ENCODE measurements at regions not wholly inside any gene's neighbourhood (a gene's known extent, or its start where the extent isn't known, plus 50 kb on each side); places are given as distances from the start of the nearest gene placed in this dataset.

DNA sequence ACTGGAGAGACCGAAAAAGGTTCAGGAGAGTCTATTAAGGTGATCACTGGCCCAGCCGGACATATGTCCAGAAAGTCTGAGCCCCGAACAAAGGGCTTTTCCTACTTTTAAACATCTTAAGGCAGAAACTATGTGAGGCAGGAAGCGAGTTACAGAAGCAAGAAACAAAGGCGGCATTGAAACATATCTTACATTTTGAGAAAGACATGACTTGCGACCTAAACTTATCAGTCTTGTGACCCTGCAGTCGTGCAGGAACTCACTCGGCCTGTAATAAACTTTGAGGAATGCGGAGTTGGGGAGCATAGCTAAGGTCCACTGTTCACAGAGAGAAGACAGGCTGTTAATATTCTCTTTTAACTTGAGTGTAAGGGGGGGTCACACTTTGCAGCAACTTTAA, 158.7 kb downstream of the TBX22 start:
- H3K4me3 ChIP-seq: no peak overlapping the region
- intact Hi-C loops (cut with DNase I; ENCODE audit: low total_unique reads): no loop called here
- H3K4me1 ChIP-seq: no peaks in the 10 kb centered on the region
- H3K9me3 ChIP-seq: peaks cover 0 to 7% of the 10 kb centered on the region in 2 donors
- no peak overlapping the region for H3K27ac ChIP-seq
- no peaks in the 10 kb centered on the region for H3K36me3 ChIP-seq
- no peaks in the 10 kb centered on the region for H3K27me3 ChIP-seq
- DNase-seq (ENCODE audit: low spot score in 2 of 2): no peak
- TF ChIP-seq POLR2AphosphoS5 (IDR thresholded peaks at IDR 0.05) (no peak), POLR2A (IDR thresholded peaks at IDR 0.05) (no peak), CTCF (IDR thresholded peaks at IDR 0.05) (no peak)

DNA sequence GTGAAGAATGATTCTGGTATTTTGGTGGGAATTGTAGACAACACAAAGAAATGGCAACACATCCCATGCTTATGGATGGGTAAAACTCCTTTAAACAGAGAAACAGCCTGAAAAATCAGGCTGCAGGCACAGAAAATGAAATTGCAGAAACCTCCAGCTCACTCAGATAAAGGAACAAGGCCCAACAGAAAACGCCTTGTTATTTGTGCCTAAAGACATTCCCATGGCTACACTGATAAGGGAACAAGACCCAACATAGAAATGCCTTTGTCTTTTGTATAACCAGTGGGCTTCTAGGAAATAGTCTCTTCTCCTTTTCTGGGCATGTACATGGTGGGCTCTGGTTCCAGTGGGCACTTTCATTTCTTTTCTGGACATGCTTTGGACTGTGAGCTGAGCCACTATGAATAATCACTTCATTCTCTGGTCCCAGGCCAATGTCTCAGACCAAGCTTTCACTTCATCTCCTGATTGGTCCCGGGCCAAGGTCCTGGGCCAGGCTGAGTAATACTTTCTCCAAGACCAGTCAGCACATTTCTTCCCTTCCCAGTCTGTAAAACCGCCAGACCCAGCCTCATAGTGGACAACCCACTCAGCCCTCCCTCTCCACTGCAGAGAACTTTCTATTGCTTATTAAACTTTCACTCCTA, 160.5 kb downstream of the TBX22 start:
- H3K4me1 ChIP-seq: no peaks in the 10 kb centered on the region
- no peak overlapping the region for H3K4me3 ChIP-seq
- no peaks in the 10 kb centered on the region for H3K9me3 ChIP-seq
- DNase-seq (ENCODE audit: low spot score in 2 of 2): no peak
- H3K36me3 ChIP-seq: no peaks in the 10 kb centered on the region
- TF ChIP-seq POLR2A (IDR thresholded peaks at IDR 0.05) (no peak), CTCF (IDR thresholded peaks at IDR 0.05) (no peak), POLR2AphosphoS5 (IDR thresholded peaks at IDR 0.05) (no peak)
- intact Hi-C loops (cut with DNase I; ENCODE audit: low total_unique reads): no loop called here
- no peaks in the 10 kb centered on the region for H3K27me3 ChIP-seq
- no peak overlapping the region for H3K27ac ChIP-seq

DNA sequence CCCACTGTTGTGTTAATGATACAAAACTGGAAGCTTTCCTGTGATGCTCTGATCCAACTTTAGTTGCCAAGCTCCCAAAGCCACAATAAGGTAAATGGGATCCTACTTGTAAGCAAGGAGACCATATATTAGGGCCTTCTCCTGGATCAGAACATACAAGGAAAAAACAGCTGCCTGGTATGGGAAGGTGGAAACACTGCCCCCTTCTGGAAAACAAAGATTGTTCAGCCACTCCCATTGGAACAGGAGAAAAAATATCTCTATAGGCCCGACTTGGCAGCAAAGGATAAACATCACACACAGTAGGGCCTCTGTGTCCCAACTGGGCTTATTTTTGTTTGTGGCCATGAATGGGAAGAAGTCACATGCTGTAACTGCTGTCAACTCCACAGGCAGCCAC, 166.5 kb downstream of the TBX22 start:
- H3K27me3 ChIP-seq: no peaks in the 10 kb centered on the region
- intact Hi-C loops (cut with DNase I; ENCODE audit: low total_unique reads): no loop called here
- H3K4me1 ChIP-seq: no peaks in the 10 kb centered on the region
- TF ChIP-seq POLR2A (IDR thresholded peaks at IDR 0.05) (no peak), POLR2AphosphoS5 (IDR thresholded peaks at IDR 0.05) (no peak), CTCF (IDR thresholded peaks at IDR 0.05) (no peak)
- H3K36me3 ChIP-seq: no peaks in the 10 kb centered on the region
- no peak overlapping the region for H3K4me3 ChIP-seq
- DNase-seq (ENCODE audit: low spot score in 2 of 2): no peak
- no peaks in the 10 kb centered on the region for H3K9me3 ChIP-seq
- H3K27ac ChIP-seq: no peak overlapping the region

GRCh38 chrX:80184854-80185253, 170.3 kb downstream of the TBX22 start:
- H3K36me3 ChIP-seq: no peaks in the 10 kb centered on the region
- intact Hi-C loops (cut with DNase I; ENCODE audit: low total_unique reads): no loop called here
- H3K4me1 ChIP-seq: no peaks in the 10 kb centered on the region
- H3K27me3 ChIP-seq: no peaks in the 10 kb centered on the region
- no peak for TF ChIP-seq POLR2AphosphoS5 (IDR thresholded peaks at IDR 0.05)
- TF ChIP-seq CTCF (IDR thresholded peaks at IDR 0.05): no peak
- no peak for TF ChIP-seq POLR2A (IDR thresholded peaks at IDR 0.05)
- H3K4me3 ChIP-seq: no peak overlapping the region
- H3K27ac ChIP-seq: no peak overlapping the region
- no peaks in the 10 kb centered on the region for H3K9me3 ChIP-seq
- no peak for DNase-seq (ENCODE audit: low spot score in 2 of 2)

- Histone ChIP-seq H3K4me3 (no peak overlapping the region), H3K27ac (no peak overlapping the region), H3K4me1 (no peaks in the 10 kb centered on the region), H3K36me3 (no peaks in the 10 kb centered on the region), H3K27me3 (peaks cover 0 to 15% of the 10 kb centered on the region in 2 donors), H3K9me3 (no peaks in the 10 kb centered on the region)
- no peak for TF ChIP-seq POLR2AphosphoS5 (IDR thresholded peaks at IDR 0.05)
- no peak for TF ChIP-seq POLR2A (IDR thresholded peaks at IDR 0.05)
- TF ChIP-seq CTCF (IDR thresholded peaks at IDR 0.05): no peak
- intact Hi-C loops (cut with DNase I; ENCODE audit: low total_unique reads): no loop called here
- no peak for DNase-seq (ENCODE audit: low spot score in 2 of 2)
These were observed 192.1 kb downstream of the TBX22 start for GRCh38 chrX:80206647-80207046.
